Heart left ventricle (tissue), 16 donors: ENCODE measurements at regions not wholly inside any gene's neighbourhood (a gene's known extent, or its start where the extent isn't known, plus 50 kb on each side); places are given as distances from the start of the nearest gene placed in this dataset.

Source experiments
- ATAC-seq, 4 donors: fragments of 200-7000 bp; cut with Tn5 transposase; one replicate each; pipeline ENCODE4 v1.9.1; 2020 to 2022; ENCODE audit warnings: moderate library complexity in 4 of 4, mild to moderate bottlenecking in 3 of 4, moderate number of reproducible peaks in 1 of 4
- DNase-seq, 5 donors: peaks; one replicate each; pipeline ENCODE4 v3.0.0-alpha.2; 2020
- H3K27ac ChIP-seq, 12 donors: fragments of 200-600 bp; sonication (generic) in 4 of 12; one replicate each; pipeline versions ENCODE4 v1.5.0 to v1.8.0; 2016 to 2022; ENCODE audit warnings: mild to moderate bottlenecking in 2 of 12
- H3K27me3 ChIP-seq, 9 donors: fragments of 200-600 bp; sonication (generic) in 2 of 9; one replicate each; pipeline versions ENCODE4 v1.5.1 to v1.8.0; 2016 to 2022; ENCODE audit warnings: mild to moderate bottlenecking in 3 of 9
- H3K36me3 ChIP-seq, 9 donors: fragments of 200-600 bp; sonication (generic) in 2 of 9; one replicate each; pipeline versions ENCODE4 v1.5.0 to v1.8.0; 2018 to 2022; ENCODE audit warnings: mild to moderate bottlenecking in 2 of 9
- H3K4me1 ChIP-seq, 12 donors: fragments of 200-600 bp; sonication (generic) in 4 of 12; one replicate each; pipeline versions ENCODE4 v1.5.0 to v1.8.0; 2016 to 2022; ENCODE audit warnings: mild to moderate bottlenecking in 3 of 12
- H3K4me3 ChIP-seq, 12 donors: fragments of 200-600 bp; sonication (generic) in 4 of 12; one replicate each; pipeline versions ENCODE4 v1.5.0 to v1.8.0; 2017 to 2022; ENCODE audit warnings: mild to moderate bottlenecking in 9 of 12, moderate library complexity in 4 of 12
- H3K9me3 ChIP-seq, 12 donors: fragments of 200-600 bp; sonication (generic) in 4 of 12; one replicate each; pipeline versions ENCODE4 v1.5.0 to v1.8.0; 2016 to 2022; ENCODE audit warnings: mild to moderate bottlenecking in 1 of 12
- CTCF ChIP-seq, 12 donors: fragments of 200-600 bp; sonication (generic) in 4 of 12; IDR thresholded peaks; one replicate each; pipeline versions ENCODE4 v1.5.0 to v1.8.0; 2018 to 2022; ENCODE audit warnings: antibody characterized with exemption in 12 of 12, mild to moderate bottlenecking in 5 of 12
- POLR2A ChIP-seq, 2 donors: fragments of 450-650 bp; IDR thresholded peaks; one replicate each; pipeline ENCODE4 v1.6.1; 2017; ENCODE audit warnings: antibody characterized with exemption in 2 of 2, mild to moderate bottlenecking in 2 of 2, moderate library complexity in 2 of 2
- WGBS, 4 donors: extraction: QIAGEN DNeasy Blood & Tissue Kit in 2 of 4; methylation state at CpG; one replicate each; pipeline versions ENCODE4 v1.1.5 to v1.1.7; 2013 to 2018; 5-methylcytosine and 5-hydroxymethylcytosine counted together
- intact Hi-C, 10 donors: fragments of 100-400 bp; cut with DNase I; formaldehyde crosslinking; loops; one replicate each; pipeline versions ENCODE4 v1.11.1 to v1.14.2; 2022
- donor health status: ischemic (EF 13 %, LVEDD 7.1; RV severe dilation, severe dysfunction).
- donor health status: healthy with polysubstance abuse.
- donor health status: DM: no; HTN: yes; CAD: no.
- donor health status: DM: no; HTN: no; CAD: no.
- donor health status: ischemic (EF 25% LVEDD 6.9; RV normal size, moderate dysfunction).
- donor health status: ischemic (EF 25% LVEDD 5.7; RV mildly dilated, moderate dysfunction).
- donor health status: healthy.
- donor health status: DM: yes; HTN: yes; CAD: no.
- donor health status: ischemic (EF 35%, LVEDD 5.7; RV mildly dilated, moderate dysfunction).
- donor health status: nonischemic (EF 11% LVEDD 7.7; RV severe dilation, severe dysfunction).
- donor health status: DM: yes; HTN: yes; CAD: no.
- donor health status: PGD.
- donor health status: ischemic (EF 29% LVEDD 5.4; RV normal size, mild dysfunction).
- donor health status: nonischemic (EF 23%, LVEDD 6.1; RV moderate dilation, normal function).

GRCh38 chr1:47555841-47556560 lies 118.2 kb downstream of the FOXD2 start:
- DNase-seq (no peak), ATAC-seq (no peak)
- Histone ChIP-seq H3K27ac (no peak overlapping the region), H3K27me3 (peaks cover 0 to 23% (median 6%) of the 10 kb centered on the region in 9 donors), H3K36me3 (no peaks in the 10 kb centered on the region), H3K4me3 (no peak overlapping the region), H3K4me1 (peaks cover 0 to under 1% (median 0%) of the 10 kb centered on the region in 12 donors), H3K9me3 (no peaks in the 10 kb centered on the region)
- 53 to 62% (median 58%) methylated on average over 12 to 24 of the region's 24 CpGs for WGBS, 4 donors
- intact Hi-C loops: no loop called here
- TF ChIP-seq CTCF (IDR thresholded peaks at IDR 0.05) (no peak), POLR2A (IDR thresholded peaks at IDR 0.05) (no peak)

GRCh38 chr1:47557066-47557465 lies 119.2 kb downstream of the FOXD2 start:
- ATAC-seq (no peak), DNase-seq (no peak)
- Histone ChIP-seq H3K9me3 (no peaks in the 10 kb centered on the region), H3K27ac (no peak overlapping the region), H3K4me3 (no peak overlapping the region), H3K36me3 (no peaks in the 10 kb centered on the region), H3K27me3 (peaks cover 0 to 23% (median 4%) of the 10 kb centered on the region in 9 donors), H3K4me1 (peaks cover 0 to 10% (median 2%) of the 10 kb centered on the region in 12 donors)
- intact Hi-C loops: no loop called here
- 75 to 90% (median 84%) methylated on average over 4 of the region's 4 CpGs for WGBS, 4 donors
- TF ChIP-seq CTCF (IDR thresholded peaks at IDR 0.05): no peak
- no peak for TF ChIP-seq POLR2A (IDR thresholded peaks at IDR 0.05)

GRCh38 chr1:47558601-47559593 lies 121.1 kb downstream of the FOXD2 start:
- H3K27me3 ChIP-seq: peaks cover 0 to 14% (median 0%) of the 10 kb centered on the region in 9 donors
- WGBS, 4 donors: 81 to 85% (median 82%) methylated on average over 18 of the region's 18 CpGs
- no peak overlapping the region for H3K27ac ChIP-seq
- intact Hi-C loops: no loop called here
- peaks cover 0 to 12% (median 2%) of the 10 kb centered on the region in 12 donors for H3K4me1 ChIP-seq
- DNase-seq (no peak), ATAC-seq (no peak)
- no peaks in the 10 kb centered on the region for H3K9me3 ChIP-seq
- TF ChIP-seq CTCF (IDR thresholded peaks at IDR 0.05) (no peak), POLR2A (IDR thresholded peaks at IDR 0.05) (no peak)
- H3K4me3 ChIP-seq: no peak overlapping the region
- H3K36me3 ChIP-seq: no peaks in the 10 kb centered on the region
